ENCODE measurements at regions not wholly inside any gene's neighbourhood (a gene's known extent, or its start where the extent isn't known, plus 50 kb on each side); places are given as distances from the start of the nearest gene placed in this dataset.
"Not testable (repeated sequence)": the region's sequence is repeated elsewhere in the genome, so short reads cannot be mapped to it uniquely, and the experiment has no call there.

GRCh38 chr1:99481-99880 is 352.0 kb downstream of the OR4F29 start:
- DNase-seq, result not testable (repeated sequence)

- not testable (repeated sequence) for DNase-seq
Measured at GRCh38 chr1:98811-99210, 352.7 kb downstream of the OR4F29 start.

- not testable (repeated sequence) for DNase-seq
Measured at GRCh38 chr1:91279-91678, 360.2 kb downstream of the OR4F29 start.

GRCh38 chr1:88110-88509 is 363.4 kb downstream of the OR4F29 start:
- DNase-seq, result not testable (repeated sequence)

GRCh38 chr1:79152-79551 is 372.3 kb downstream of the OR4F29 start:
- not testable (repeated sequence) for DNase-seq

GRCh38 chr1:65119-65518 is 386.4 kb downstream of the OR4F29 start, which contains the start of gene OR4F5:
OR4F5 (plus strand) TSS chr1:65419.
- DNase-seq, result not testable (repeated sequence)

- DNase-seq, result not testable (repeated sequence)
Measured at GRCh38 chr1:56014-56531, 395.4 kb downstream of the OR4F29 start.

GRCh38 chr1:53182-53581 is 398.3 kb downstream of the OR4F29 start:
- DNase-seq, result not testable (repeated sequence)

GRCh38 chr1:41965-42466 is 409.5 kb downstream of the OR4F29 start:
- DNase-seq, result not testable (repeated sequence)

- not testable (repeated sequence) for DNase-seq
Measured at GRCh38 chr1:41197-41596, 410.3 kb downstream of the OR4F29 start.

- not testable (repeated sequence) for DNase-seq
Measured at GRCh38 chr1:29183-29582, 422.3 kb downstream of the OR4F29 start.

- not testable (repeated sequence) for DNase-seq
Measured at GRCh38 chr1:17298-17697, 434.2 kb downstream of the OR4F29 start.

- DNase-seq, result not testable (repeated sequence)
Measured at GRCh38 chr1:16025-16424, 435.5 kb downstream of the OR4F29 start.

- peak; percentile 27 to 52 for DNase-seq
Measured at GRCh38 chr1:9941-10717, 441.3 kb downstream of the OR4F29 start.

All from CD4-positive, alpha-beta T cell treated with Interleukin-1 beta for 1 hour (primary cell).